Loucy (cell line): ENCODE measurements at regions not wholly inside any gene's neighbourhood (a gene's known extent, or its start where the extent isn't known, plus 50 kb on each side); places are given as distances from the start of the nearest gene placed in this dataset.

Experiments used
- CTCF ChIP-seq: fragments of 200-600 bp; sonication (generic); conservative IDR thresholded peaks from 2 replicates; pipeline ENCODE4 v1.5.1; 2014; ENCODE audit warnings: mild to moderate bottlenecking, antibody characterized with exemption, low read length
- EZH2phosphoT487 ChIP-seq: fragments of 200-600 bp; IDR thresholded peaks from 2 replicates; pipeline ENCODE4 v1.6.1; 2018; ENCODE audit warnings: antibody characterized with exemption, mild to moderate bottlenecking, moderate library complexity, borderline replicate concordance

GRCh38 chr4:10273030-10273429, 156.4 kb upstream of the WDR1 start:
- TF ChIP-seq CTCF (no peak), EZH2phosphoT487 (no peak)
